ENCODE measurements at regions not wholly inside any gene's neighbourhood (a gene's known extent, or its start where the extent isn't known, plus 50 kb on each side); places are given as distances from the start of the nearest gene placed in this dataset.

DNA sequence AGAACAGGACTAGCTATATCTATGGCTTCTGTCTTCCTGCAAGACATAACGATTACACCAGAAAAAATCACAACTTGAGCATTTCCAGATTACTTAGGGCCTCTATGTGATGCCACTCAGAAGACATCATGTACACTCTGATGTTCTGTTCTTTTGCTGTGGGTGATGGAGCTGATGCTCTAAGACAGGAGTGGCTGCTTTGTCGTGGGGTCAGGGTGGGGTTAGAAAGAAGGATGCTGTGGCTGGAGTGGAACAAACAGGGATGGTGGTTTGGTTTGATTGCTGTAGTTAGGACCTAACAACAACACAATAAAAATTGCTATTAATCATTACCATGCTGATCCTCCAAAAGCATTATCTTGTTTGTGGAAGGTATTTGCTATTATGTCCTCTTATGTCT lies 120.3 kb upstream of the ARHGAP20 start:
- ATAC-seq (no peak), DNase-seq (no peak)
- TF ChIP-seq CTCF (IDR thresholded peaks at IDR 0.05): no peak
- H3K9me3 ChIP-seq: no peaks in the 10 kb centered on the region
- H3K4me3 ChIP-seq: no peak overlapping the region
- no peaks in the 10 kb centered on the region for H3K36me3 ChIP-seq
- H3K27ac ChIP-seq: no peak overlapping the region
- no peaks in the 10 kb centered on the region for H3K4me1 ChIP-seq
- intact Hi-C loops (cut with DNase I): no loop called here
- no peaks in the 10 kb centered on the region for H3K27me3 ChIP-seq

- H3K9me3 ChIP-seq: no peaks in the 10 kb centered on the region
- ATAC-seq: no peak
- H3K4me1 ChIP-seq: no peaks in the 10 kb centered on the region
- no peaks in the 10 kb centered on the region for H3K27me3 ChIP-seq
- H3K4me3 ChIP-seq: no peak overlapping the region
- no peak overlapping the region for H3K27ac ChIP-seq
- TF ChIP-seq CTCF (IDR thresholded peaks at IDR 0.05): no peak
- intact Hi-C loops (cut with DNase I): no loop called here
- H3K36me3 ChIP-seq: no peaks in the 10 kb centered on the region
- no peak for DNase-seq
These were observed 119.8 kb upstream of the ARHGAP20 start for GRCh38 chr11:110832080-110832479.

GRCh38 chr11:110830747-110831146 lies 118.5 kb upstream of the ARHGAP20 start:
- Histone ChIP-seq H3K27ac (no peak overlapping the region), H3K4me3 (no peak overlapping the region), H3K4me1 (no peaks in the 10 kb centered on the region), H3K27me3 (no peaks in the 10 kb centered on the region), H3K36me3 (no peaks in the 10 kb centered on the region), H3K9me3 (no peaks in the 10 kb centered on the region)
- ATAC-seq (no peak), DNase-seq (no peak)
- intact Hi-C loops (cut with DNase I): no loop called here
- no peak for TF ChIP-seq CTCF (IDR thresholded peaks at IDR 0.05)

- no peaks in the 10 kb centered on the region for H3K4me1 ChIP-seq
- no peak for TF ChIP-seq CTCF (IDR thresholded peaks at IDR 0.05)
- H3K36me3 ChIP-seq: no peaks in the 10 kb centered on the region
- no peaks in the 10 kb centered on the region for H3K9me3 ChIP-seq
- intact Hi-C loops (cut with DNase I): no loop called here
- ATAC-seq: no peak
- H3K4me3 ChIP-seq: no peak overlapping the region
- no peaks in the 10 kb centered on the region for H3K27me3 ChIP-seq
- no peak for DNase-seq
- H3K27ac ChIP-seq: no peak overlapping the region
These were observed 118.1 kb upstream of the ARHGAP20 start for GRCh38 chr11:110830344-110830743.

DNA sequence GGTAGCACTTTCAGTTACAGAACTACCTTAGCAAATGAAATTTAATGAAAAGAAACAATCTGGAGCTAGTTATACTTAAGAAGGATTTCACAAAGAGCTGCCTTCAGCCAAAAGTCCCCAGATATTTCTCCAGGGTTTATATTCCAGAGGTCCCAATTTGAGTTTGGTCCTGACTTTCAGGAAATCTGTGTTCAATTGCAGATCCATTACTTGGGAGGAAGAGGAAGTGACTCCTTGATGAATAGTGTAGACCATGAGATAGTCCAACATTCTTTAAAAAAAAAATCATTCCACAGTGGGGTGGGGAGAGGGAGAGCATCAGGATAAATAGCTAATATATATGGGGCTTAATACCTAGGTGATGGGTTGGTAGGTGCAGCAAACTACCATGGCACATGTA lies 117.6 kb upstream of the ARHGAP20 start:
- Histone ChIP-seq H3K27me3 (no peaks in the 10 kb centered on the region), H3K4me1 (no peaks in the 10 kb centered on the region), H3K4me3 (no peak overlapping the region), H3K9me3 (no peaks in the 10 kb centered on the region), H3K27ac (no peak overlapping the region), H3K36me3 (no peaks in the 10 kb centered on the region)
- intact Hi-C loops (cut with DNase I): no loop called here
- no peak for DNase-seq
- TF ChIP-seq CTCF (IDR thresholded peaks at IDR 0.05): no peak
- no peak for ATAC-seq
